Adrenal gland (tissue), 5 donors: ENCODE measurements at regions not wholly inside any gene's neighbourhood (a gene's known extent, or its start where the extent isn't known, plus 50 kb on each side); places are given as distances from the start of the nearest gene placed in this dataset.
"Not testable (repeated sequence)": the region's sequence is repeated elsewhere in the genome, so short reads cannot be mapped to it uniquely, and the experiment has no call there.

Experiments used
- CTCF ChIP-seq, 6 experiments: fragments of 450-650 bp in 4 of 6; fragments of 200-600 bp in 2 of 6; sonication (generic) in 1 of 6; IDR thresholded peaks; 1 replicate in 5 of 6; 2 replicates in 1 of 6; pipeline versions ENCODE4 v1.5.1 to v1.8.0; 2016 to 2021; ENCODE audit warnings: antibody characterized with exemption in 6 of 6, mild to moderate bottlenecking in 2 of 6, moderate library complexity in 1 of 6
- POLR2A ChIP-seq, 2 donors: fragments of 450-650 bp; IDR thresholded peaks; one replicate each; pipeline ENCODE4 v1.6.1; 2017; ENCODE audit warnings: antibody characterized with exemption in 2 of 2, mild to moderate bottlenecking in 2 of 2, moderate library complexity in 1 of 2
- donor health status: DM: no; HTN: no; CAD: no.

GRCh38 chr21:18752894-18753293 is 349.3 kb upstream of the TMPRSS15 start:
- not testable (repeated sequence) for TF ChIP-seq CTCF, POLR2A (IDR thresholded peaks at IDR 0.05)
